Inflammatory macrophage treated with lipopolysaccharide for 4 hours (primary cell): ENCODE measurements at regions not wholly inside any gene's neighbourhood (a gene's known extent, or its start where the extent isn't known, plus 50 kb on each side); places are given as distances from the start of the nearest gene placed in this dataset.
"Not testable (repeated sequence)": the region's sequence is repeated elsewhere in the genome, so short reads cannot be mapped to it uniquely, and the experiment has no call there.

Source experiments
- DNase-seq: peaks from one replicate; pipeline ENCODE4 v3.0.0-alpha.2; 2020

GRCh38 chr5:159504106-159504856, 174.0 kb upstream of the IL12B start:
- DNase-seq, result no peak

GRCh38 chr5:159504857-159505304, 174.6 kb upstream of the IL12B start:
- peak; percentile 5 for DNase-seq

DNA sequence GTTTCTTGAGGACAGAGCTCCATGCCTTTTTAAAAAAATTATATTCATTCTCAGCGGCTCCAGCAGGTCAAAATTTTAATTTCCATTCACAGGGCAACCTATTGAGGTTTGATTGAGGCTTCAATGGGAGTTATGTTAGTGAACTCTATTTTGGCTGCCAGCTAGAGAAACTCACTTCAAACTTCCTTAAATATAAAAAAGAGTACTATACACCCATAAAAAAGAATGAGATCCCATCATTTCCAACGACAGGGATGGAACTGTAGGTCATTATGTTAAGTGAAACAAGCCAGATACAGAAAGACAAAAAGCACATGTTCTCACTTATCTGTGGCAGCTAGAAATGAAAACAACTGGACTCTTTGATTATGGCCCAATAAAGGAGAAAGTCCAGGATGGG, 176.8 kb upstream of the IL12B start:
- no peak for DNase-seq

DNA sequence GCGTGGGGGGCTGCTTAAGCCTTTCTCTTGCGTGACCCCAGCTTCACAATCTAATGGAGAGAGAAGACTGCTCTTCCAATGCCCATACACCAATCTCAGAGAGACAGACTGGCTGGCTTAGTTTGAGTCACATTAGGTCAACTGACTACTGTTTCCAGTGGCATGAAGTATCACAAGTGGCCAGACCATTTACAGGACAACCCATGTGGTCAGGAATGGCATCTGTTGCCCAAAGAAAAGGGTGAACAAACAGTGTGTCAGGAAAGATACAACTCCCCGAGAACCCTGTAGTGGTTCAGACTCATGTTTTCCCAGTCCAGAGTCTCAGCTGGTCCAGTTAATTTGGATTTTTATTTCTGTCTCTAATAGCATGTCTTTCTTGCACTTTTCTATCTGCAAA, 177.4 kb upstream of the IL12B start:
- DNase-seq, result no peak

GRCh38 chr5:159508344-159508743, 178.1 kb upstream of the IL12B start:
- no peak for DNase-seq

DNA sequence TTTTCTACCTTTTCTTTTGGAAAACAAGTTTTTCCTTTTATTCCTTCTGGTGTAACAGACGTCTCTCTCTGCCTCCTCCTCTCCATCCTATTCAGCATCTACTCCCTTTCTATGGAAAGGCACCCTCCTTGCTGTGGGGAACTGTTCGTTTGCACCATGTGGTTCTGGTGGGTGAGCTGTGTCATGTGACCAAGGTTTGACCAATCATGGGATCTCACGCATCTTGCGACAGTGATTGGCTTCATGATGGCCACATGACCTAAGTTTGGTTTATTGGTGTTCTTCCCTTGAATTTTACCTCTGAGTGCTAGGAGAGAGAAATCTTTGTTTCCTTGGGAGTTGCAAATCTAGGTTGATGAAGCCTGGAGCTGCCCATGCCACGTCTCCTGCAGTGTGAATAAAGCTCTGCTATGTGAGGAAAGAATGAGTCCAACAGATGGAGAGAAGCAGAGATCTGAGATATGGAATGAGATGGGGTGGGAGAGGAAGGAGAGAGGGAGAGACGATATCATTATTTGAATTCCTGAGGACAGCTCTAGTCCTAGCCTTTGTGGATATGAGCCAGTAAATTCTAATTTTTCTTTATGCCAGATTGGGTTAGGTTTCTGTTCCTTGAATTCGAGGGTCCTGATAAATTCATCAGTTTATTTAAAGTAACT, 178.8 kb upstream of the IL12B start:
- no peak for DNase-seq

DNA sequence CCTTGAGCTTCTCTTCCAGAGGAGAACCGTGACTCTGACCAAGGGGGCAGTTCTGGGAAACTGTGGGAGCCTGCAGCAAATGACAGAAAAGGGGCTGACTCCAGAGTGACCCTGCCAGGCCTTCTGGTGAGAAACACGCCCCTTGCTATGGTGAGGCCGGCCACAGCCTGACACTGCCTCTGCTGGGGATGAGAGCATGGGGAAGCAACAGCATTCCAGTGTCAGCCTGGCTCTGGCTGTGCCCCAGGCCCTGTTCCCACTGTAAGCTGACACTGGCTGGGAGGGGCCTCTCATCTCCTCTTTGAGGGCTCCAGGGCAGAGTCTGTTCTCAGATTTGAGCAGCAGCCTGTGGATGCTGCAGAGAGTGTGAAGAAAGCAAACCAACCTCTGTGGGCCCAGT, 180.0 kb upstream of the IL12B start:
- DNase-seq, result no peak

DNA sequence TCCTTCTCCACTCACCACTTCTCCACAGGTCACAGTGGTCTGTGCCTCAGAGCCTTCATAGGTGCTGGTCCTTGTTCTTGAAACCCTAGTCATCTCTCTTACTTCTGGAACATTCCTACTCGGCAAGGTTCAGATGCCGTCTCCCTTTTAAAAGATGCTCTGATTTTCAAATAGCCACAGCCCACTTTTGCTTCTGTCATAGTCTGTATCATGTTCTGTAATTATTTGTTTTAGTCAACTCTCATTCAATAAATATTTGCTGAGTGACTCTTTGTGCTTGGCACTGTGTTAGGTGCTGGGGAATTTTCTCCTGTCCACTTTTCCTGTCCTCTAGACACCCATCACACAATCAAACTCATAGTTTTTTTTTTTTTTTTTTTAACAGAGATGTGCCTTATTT, 181.3 kb upstream of the IL12B start:
- no peak for DNase-seq

DNA sequence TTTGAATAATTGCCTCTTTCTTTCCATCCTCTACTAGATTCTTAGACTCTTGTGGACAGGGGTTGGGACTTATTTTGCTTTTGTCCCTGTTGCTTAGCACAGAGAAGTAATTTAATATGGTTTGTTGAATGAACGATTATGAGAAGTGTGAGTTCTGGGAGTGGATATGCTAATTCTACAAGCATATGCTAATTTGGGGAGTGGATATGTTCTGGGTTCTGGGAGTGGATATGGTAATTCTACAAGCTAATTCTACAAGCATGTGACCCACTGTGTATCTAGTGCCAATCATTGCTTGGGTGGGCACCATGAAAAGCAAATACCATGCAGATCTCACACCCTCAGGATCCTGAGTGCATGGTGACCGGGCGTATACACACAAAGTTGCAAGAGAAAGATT, 181.8 kb upstream of the IL12B start:
- no peak for DNase-seq

DNA sequence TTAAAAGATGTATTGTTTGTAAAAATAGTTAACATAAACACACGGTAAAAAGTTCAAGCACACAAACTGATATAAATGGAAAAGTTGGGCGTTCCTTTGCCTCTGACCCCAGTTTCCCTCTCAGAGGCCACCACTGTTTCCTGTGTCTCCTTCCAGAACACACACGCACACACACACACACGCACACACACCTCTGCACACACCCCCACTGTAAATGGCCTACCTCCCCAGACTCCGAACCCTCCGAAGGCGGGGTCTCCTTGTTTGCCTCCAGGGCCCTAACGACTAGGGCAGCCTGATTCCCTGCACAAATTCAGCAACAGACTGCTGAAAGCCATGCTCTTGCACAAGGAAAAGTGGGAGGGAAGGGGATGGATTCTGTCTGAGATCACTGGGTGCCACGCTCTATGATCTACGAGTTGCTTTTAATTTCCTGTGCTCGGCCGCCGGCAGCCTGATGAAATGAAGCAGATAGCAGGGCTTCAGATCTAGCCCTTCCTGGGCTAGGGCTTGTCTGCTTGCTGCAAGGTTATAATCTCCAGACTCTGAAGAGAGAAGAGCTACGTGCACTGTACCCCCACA, 184.0 kb upstream of the IL12B start:
- no peak for DNase-seq

- DNase-seq, result no peak
Observed at GRCh38 chr5:159515197-159515596, 184.9 kb upstream of the IL12B start.

DNA sequence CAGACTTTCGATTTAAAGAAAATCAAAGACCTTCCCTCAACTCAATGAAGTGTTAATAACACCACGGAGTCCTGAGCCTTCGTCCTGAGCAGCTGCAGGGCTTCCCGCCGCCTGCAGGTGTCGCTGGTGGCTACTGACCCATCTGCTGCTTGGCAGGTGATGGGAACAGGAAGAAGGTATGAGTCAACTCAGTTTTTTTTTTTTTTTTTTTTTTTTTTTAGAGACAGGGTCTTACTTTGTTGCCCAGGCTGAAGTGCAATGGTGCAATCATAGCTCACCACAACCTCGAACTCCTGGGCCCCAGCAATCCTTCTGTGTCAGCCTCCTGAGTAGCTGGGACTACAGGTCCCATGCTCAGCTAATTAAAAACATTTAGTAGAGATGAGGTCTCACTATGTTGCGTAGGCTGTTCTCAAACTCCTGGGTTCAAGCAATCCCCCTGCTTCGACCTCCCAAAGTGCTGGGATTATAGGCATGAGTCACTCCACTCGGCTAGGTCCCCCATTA, 185.7 kb upstream of the IL12B start:
- peak; percentile 63 for DNase-seq

DNA sequence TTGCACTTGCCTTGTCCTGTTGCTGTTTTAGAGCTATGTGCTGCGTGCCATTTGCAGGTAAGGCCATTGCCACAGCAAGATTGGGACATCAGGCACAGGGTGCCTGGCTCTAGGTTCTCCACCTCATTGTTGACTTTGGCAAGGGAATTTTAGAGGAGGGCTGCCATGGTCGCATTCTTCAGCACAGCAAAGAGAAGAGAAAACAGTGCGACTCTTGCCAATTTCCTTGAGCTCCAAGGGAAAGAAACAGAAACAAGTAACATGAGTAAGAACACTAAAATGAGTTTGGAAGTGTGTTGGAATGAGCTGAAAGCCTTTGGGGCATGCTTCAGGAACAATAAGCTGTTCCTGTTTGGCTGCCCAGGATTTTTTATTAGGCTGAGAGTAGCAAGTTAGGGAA, 188.1 kb upstream of the IL12B start:
- DNase-seq, result no peak

- no peak for DNase-seq
Observed at GRCh38 chr5:159519365-159519764, 189.1 kb upstream of the IL12B start.

GRCh38 chr5:159522841-159523240, 192.6 kb upstream of the IL12B start:
- DNase-seq, result no peak

- not testable (repeated sequence) for DNase-seq
Observed at GRCh38 chr5:159524279-159524678, 194.0 kb upstream of the IL12B start.

DNA sequence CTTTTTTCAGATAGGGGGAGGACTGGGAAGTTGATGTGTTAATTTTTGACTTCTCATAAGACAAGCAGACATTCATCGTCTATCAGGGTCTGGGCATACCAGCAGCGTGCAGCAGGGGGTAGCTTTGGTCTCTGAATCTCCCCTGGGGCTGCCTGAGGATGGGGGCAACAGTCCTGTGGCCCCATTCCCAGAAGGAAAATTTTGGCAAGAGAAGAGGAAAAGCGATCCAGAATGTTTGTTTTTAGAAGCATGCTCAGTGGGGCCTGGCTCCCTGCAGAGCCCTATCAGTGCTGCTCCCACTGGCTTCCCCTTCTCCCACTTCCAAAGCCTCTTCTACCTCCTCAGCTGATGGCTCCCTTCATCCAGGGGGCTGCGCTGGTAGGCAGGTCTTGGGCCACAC, 194.8 kb upstream of the IL12B start:
- no peak for DNase-seq

DNA sequence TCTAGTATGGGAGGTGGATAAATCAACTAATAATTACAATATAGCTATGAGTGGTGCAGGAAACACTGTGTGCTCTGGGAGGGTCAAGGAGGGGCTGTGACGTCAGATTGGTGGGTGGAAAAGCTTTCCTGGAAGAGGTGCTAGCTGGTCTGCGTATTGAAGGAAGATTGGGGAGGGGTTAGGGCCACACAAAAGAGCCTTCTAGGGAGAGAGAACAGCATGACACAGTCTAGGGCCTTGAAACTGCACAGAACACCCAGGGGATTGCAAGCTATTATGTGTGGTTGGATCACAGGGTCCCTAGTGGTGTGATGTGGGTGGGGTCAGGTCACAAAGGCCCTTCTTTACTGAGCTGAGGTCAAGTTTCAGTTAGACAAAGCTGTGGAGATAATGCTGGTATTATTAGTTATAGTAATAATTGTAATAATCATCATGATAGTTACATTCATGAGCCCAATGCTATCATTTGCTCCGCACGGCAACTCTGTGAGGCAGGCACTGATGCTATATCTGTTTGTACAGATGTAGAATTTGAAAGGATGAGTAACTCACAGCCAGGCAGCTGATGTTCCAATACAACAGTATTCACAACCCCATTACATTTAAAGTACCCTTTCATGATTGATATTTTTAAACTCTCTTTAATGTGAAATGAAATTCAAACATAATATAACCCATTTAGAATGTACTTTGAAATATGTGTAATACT, 197.4 kb upstream of the IL12B start:
- DNase-seq, result no peak

GRCh38 chr5:159531554-159532105, 201.3 kb upstream of the IL12B start:
- no peak for DNase-seq

DNA sequence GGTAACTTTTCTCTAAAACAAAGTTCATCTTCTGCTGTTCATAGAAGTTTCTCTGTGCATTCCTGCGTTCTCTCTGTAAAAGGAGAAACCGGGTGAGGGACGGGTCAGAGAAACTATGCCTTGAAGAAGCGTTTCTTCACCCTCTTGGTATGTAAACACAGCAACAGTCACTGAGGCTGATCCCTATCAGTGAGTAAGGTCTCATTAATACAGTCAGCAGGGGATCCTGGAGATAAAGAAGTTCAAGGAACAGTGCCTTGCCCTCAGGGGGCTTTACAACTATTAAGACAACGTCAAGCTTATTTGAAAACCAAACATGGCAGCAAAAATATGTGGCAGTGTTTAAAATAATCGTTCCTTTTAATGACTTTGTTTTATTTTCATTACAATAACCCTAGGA, 202.9 kb upstream of the IL12B start:
- no peak for DNase-seq

DNA sequence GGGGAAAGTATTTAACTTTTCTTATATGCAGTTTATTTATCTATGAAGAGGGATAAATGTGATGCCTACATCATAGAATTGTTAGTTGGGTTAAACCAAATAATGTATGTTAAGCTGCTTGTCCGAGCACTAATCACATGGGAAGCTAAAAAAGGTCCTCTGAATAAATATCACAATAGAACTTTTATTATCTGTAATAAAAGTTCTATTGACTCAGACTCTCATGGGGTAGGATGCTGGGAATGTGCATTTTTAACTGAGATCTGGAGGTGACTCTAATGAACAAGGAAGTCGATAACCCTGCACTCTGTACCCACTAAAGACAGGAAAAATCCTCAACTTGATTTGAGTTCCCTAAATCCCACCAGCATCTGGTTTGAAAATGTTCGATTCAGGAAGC, 205.9 kb upstream of the IL12B start:
- no peak for DNase-seq

GRCh38 chr5:159536646-159537045, 206.4 kb upstream of the IL12B start:
- DNase-seq, result no peak

- DNase-seq, result no peak
Observed at GRCh38 chr5:159539678-159540077, 209.4 kb upstream of the IL12B start.
